DMS53 (cell line): ENCODE measurements at regions not wholly inside any gene's neighbourhood (a gene's known extent, or its start where the extent isn't known, plus 50 kb on each side); places are given as distances from the start of the nearest gene placed in this dataset.

Source experiments
- DNase-seq: peaks from one replicate; lab custom pipeline; 2025; lab: John Stamatoyannopoulos, UW

DNA sequence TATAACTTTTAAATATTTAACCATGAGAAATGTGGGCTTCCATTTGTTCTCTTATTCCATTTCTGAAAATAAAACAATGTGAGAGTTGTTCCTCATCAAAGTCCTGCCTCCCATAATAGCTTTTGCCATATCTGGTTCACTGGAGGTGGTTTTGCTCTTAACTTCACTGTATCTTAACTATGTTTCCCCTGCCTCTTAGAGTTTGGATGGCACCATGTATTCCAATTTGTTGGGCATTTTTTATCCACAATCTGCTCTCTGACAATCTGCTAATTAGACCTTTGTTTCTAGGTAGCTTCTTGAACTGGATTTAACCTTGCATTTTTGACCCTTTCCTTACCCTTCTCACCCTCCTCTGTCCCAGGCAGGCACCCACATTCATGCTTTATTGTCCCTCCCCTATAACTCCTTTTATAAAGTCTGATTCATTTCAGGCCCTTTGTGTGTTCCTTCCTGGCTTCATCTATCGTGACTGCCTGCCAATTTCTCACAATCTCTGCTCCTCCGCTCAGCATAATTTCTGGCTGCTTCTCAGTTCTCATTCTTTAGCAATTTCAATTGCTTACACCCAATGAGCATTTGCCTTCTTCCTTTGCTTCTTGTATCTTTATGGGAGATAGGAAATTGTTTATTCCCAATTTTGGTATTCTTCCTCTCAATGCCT lies 144.2 kb upstream of the ARHGEF26 start:
- no peak for DNase-seq

DNA sequence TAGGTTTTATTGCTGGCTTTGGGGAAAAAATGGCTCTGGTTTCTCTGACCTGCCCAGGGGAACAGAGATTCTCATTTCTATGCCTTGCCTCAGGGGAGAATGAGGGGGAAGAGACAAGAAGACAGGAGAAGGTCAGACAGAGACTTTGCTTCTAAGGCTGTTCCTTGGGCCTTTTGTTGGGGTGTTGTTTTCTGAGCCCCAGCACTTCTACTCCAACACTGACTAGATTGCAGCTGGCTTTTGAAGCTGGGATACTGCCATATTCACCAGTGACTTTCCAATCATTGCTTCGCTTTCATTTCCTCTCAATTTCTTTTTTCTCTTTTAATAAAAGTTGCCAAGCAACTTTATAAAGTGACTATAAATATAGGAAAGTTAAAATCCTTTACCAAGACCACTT lies 143.2 kb upstream of the ARHGEF26 start:
- DNase-seq, result no peak

DNA sequence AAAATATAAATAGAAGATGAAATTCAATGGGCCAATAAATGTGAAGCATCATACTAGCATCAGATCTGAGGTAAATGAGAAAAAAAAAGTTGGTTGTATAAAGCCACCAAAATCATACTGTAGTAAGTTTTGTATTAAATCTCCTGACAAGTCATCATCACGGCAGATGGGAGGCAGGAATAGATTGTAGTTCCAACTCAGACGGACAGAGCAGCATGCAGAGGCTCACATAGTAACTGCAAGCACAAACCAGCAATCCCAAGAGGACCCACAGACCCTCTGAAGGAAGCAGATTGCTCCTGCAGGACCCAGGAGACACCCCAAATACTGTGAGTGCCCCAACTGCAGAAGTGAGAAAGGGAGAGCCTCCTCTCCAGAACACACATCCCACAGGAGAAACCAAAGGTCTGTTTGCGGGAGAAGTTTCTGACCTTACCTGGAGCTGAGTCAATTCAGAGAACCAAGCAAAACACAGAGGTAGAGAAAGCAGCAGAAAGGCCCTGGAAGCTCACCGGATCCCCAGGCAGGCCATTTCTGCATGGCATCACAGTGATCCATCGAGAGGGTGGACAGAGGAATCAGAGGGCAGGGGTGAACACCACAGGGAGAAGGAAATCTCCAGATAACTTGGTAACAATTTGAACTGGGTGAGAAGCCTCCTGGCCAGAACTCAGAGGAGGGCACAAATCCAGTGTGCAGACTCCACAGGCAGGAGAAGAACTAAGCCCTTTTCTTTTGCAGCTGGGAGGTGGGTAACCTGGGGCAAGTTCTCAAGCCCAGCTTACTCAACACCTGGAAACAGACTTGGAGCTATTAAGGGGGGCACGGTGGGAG lies 141.6 kb upstream of the ARHGEF26 start:
- DNase-seq, result peak; percentile 55

DNA sequence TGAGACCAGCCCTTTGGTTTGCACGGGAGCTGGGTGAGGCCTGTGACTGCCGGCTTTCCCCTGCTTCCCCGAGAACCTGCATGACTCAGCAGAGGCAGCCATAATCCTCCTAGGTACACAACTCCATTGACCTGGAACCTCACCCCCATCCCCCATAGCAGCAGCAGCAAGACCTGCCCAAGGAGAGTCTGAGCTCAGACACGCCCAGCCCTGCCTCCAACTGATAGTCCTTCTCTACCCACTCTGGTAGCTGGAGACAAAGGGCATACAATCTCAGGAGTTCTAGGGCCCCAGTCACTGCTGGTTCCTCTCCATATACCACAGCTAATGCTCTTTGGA lies 141.0 kb upstream of the ARHGEF26 start:
- DNase-seq, result peak; percentile 81

DNA sequence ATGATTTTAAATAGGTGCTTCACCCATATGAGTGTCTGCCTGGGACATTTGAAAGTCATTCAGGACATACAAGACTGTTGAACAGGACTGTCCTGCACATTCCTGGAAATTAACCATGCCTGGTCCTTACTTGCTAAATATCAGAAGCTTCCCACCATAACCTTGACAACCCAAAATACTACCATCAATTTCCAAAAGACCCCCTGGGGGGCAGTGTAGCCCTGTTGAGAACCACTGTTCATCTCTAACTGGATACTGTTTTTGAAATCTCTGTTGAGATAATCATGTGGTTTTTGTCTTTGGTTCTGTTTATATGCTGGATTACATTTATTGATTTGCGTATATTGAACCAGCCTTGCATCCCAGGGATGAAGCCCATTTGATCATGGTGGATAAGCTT lies 123.8 kb upstream of the ARHGEF26 start:
- peak; percentile 39 for DNase-seq

DNA sequence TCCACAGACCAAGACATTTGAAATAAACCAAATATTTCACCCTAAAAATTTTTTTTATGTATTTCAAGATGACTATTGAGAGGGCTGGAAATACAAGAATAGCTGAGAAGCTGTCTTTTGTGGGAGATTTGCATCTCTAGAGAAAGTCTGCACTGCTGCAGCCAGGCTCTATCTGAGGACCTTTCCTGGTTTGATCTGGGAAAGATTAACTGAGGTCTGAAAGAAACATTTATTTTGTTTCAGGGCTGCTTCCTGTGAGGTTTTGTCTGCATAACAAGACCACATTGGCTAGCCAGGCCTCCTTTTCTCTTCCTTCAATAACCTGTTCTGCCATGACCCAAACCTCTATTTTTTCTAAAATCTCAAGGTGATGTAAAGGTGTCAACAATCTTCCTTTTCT lies 117.5 kb upstream of the ARHGEF26 start:
- DNase-seq, result no peak

DNA sequence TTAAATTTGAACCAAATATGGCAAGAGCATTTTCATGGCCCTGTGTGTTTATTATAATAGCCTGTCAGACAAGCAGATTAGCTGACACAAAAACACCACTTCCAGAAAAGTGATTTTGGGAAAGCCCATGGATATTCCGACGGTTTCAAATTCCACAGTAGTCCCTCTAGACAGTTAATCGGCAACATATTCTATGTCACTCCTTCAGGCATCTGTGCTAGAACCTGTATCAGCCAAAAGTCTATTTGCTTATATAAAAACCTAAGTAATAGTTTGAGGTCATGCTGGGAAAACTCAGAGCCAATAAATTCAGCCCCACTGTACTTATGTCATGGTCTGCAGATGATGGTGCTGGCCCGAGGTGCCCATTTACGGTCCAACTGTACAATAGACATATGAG lies 110.2 kb upstream of the ARHGEF26 start:
- DNase-seq, result no peak

DNA sequence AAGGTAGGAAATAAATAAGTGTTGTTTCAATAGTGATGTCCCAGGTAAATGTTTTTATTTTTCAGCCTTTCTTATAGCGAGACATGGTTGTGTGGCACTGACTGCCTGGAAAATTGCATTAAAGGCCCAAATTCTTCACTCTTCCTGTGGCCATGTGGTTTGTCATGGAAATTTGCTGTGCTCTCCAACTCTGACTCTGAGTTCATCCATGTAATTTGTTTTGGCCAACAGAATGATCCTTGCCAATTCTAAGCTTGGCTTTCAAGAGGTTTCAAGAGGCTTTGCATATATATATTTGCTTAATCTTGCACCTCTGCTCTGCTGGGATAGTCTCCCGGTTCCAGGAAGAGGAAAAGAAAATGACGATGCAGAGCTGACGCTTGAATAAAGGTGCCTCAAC lies 107.5 kb upstream of the ARHGEF26 start:
- peak; percentile 7 for DNase-seq

DNA sequence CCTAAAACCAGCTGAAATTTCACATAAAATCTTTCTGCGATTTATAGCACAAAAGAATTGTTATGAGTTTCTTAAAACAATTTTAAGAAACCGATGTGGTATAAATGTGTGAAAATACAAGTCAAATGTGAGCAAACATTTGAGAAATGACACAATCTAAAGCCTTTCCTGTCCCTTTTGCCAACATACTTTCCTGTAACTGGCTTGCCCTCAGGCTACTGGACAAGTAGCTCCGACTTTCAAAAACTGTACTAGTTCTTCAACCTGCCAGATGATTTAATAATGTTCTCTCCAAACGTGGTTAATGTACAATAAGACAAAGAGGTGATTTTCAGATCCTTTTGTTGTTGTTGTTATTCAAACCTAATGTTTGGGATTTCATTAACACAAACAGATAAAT lies 105.9 kb upstream of the ARHGEF26 start:
- DNase-seq, result no peak

DNA sequence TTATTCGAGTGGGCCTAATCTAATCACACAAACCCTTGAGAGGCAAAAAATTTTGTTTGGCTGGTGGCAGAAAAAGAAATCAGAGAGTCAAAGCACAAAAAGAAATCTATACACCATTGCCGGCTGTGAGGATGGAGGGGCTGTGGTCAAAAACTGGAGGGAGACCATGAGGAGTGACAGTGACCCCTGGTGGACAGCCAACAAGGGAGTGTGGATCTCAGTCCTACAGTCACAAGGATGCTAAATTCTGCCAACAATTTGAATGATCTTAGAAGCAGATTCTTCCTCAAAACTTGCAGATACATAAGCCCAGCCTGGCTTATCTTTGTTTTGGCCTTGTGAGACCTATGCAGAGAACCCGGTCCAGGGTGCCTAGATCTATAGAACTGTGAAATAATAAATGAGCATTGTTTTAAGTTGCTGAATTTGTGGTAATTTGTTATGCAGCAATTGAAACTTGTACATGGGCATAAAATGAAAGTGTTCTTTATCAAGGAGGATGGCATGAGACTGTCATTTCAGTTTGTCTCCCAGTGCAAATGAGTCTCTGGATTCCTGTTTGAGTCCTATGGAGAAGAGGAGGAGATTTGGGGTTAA lies 103.0 kb upstream of the ARHGEF26 start:
- peak; percentile 61 for DNase-seq

DNA sequence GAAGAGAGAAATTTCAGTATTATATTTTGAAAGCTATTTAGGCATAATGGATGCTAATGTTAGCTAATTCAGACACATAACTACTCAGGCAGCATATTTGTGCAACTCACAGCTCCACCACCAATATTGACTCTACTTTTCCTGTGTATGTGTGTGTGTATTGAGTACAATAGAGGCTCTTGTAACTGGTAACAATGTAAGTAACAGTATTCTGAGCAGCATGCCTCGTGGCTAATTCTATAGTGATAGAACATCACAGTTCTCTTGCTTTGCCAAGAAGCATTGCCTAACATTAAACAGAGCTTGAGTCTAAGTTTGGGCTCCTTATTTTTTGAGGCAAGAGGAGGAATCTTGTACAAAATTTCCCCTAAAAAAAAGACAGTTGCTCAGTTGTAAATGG lies 98.6 kb upstream of the ARHGEF26 start:
- peak; percentile 81 for DNase-seq

DNA sequence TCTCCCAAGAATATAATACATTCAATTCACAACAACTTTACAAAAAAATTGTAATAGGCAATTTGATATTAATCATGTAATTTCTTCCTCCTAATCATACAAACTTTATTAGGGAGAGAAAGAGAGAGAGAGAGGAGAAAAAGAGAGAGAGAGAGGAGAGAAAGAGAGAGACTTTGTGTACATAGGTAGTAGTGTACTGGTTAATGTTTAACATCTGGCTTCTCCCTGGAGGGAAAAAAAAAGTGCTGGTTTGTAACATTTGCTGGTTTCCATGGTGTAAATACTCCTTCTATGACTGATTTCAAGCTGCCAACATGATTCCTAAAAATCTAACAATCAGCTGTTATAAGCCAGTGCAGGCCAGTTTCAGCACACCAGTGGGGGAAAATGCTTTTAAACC lies 98.0 kb upstream of the ARHGEF26 start:
- peak; percentile 93 for DNase-seq

DNA sequence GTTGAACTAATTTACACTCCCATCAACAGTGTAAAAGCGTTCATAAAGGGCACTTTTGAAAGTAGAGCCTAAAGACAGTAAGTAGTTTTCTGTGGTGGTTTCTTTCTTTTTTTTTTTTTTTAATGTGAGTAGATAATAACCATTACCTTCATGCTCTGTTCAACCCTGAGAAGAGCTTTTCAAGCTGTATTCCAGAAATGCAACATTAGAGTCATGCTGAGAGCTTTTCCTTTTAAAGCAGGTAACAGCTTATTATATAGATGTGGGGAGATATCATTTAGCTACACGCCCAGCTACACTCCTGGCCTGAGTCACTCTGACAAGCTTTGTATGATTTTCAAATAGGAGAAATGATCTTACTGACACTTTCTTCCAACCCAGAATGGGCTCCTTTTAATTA lies 96.2 kb upstream of the ARHGEF26 start:
- DNase-seq, result no peak

DNA sequence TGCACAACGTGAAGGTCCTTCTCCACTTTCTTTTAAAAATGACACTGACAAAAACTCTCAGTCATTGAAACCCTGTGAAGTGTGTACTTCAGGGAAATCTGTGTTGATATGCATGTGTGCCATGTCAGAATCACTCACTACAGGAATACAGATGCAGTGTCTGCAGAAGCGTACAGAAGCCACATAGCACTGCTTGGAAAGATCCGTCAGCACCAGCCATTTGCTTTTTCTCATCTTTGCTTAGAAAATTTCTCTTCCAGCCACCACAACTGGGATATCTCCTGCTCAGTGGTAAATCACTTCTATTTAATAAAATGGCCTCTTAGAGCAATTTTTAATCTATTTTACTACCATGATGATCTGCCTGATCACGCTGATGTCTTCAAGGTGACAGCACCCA lies 91.3 kb upstream of the ARHGEF26 start:
- DNase-seq, result no peak

DNA sequence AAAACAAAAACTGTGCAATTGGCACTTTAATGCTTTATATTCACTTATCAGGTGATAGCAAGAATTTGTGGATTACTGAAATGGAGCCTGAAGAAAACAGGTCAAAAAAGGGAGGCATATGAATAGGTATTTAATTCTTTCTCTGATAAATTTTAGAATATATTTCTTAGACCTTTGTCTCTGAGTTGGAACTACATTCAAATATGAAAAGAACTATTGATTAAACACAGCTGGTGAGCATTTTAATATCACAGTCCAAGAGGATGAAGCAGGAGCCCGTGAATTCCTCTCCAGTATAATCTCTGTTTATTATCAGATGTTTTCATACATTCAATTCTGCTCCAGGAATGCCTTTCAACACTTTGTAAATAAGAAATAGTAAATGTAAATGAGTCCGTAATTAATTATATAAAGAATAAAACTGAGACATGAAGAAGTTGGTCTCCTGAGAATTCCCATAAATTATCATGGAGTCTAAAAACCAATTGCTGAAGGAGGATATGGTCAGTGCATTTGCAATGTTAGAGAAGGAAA lies 86.3 kb upstream of the ARHGEF26 start:
- no peak for DNase-seq

DNA sequence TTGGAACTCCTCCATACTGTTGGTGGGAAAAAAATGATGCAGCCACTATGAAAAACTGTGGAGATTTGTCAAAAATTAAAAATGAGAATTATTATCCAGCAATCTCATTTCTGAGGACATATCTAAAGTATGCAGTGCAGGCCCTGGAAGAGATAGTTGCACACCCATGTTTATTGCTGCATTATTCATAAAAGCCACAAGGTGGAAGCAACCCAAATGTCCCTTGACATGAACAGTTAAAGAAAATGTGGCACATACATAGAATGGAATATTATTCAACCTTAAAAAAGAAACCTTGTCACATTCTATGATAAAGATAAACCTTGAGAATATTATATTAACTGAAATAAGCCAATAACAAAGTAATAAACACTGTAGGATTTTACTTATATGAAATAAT lies 80.9 kb upstream of the ARHGEF26 start:
- DNase-seq, result peak; percentile 65

DNA sequence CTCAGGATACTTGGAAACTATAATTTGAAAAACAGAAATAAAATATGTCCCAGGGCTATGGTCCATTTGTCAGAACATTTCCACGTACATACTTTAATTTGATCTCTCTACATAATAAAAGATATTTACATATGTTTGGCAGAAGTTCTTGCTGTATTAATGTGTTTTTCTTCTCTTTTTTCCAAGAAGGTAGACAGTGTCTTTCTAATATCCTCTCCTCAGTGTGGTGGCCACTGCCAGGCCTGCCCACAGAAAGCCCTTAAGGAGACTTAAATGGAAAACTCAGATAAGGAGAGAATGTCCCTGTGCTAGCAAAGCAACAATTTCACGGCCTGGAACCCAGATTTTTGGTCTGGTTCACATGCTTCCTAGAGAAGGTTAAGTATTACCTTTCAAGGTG lies 76.5 kb upstream of the ARHGEF26 start:
- no peak for DNase-seq

DNA sequence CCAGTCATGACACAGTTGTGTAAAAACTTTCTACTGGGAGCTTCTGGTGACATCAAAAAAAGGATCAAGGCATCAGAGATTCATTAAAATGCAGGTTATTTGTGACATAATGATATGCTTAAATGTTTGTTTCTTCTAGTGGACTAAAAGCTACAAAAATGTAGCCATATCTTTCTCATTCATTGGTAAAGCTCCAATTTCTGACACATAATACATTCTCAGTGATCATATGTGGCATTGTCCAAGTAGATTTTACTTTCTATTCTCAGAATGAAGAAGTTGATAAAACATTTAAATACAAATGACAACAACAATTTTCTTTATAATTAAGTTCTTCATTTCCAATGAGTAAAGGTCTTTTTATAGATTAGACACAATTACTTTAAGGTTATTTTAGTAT lies 71.0 kb upstream of the ARHGEF26 start:
- DNase-seq, result no peak

DNA sequence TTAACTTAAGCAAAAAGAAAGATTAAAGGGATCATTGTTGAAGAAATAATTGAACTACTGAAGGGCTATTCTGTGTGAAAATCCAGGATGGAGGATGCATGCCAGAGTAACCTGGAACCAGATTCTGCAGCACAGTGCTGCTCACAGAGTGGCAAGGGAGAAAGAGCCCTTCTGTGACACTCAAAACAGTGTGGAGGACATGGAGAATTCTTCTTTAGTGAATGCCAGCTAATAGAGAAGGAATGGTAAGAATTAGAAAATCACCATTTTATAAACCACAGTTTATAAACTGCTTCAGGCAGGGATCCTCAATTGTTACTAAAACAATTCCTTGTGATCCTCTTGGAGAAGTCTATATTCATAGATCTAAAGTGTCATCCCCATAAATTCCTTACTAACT lies 70.4 kb upstream of the ARHGEF26 start:
- DNase-seq, result no peak

DNA sequence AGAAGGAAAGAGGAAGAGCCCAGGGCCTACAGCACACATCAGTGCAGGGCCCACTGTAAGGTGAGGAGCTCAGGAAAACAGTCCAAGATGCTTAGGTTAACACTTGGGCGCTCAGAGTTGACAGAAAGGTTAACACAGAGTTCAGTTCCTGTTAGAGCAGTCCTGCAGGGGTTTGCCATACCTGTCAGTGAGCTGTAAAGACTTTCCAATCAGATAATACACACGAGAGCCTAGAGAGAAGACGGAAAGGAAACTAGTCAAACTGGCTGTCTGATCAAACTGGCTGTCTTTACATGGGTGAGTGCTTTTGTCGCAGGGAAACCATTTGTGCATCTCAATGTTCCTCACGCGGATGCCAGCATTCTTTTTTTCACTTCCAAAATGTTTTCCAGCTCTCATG lies 61.4 kb upstream of the ARHGEF26 start:
- DNase-seq, result no peak

DNA sequence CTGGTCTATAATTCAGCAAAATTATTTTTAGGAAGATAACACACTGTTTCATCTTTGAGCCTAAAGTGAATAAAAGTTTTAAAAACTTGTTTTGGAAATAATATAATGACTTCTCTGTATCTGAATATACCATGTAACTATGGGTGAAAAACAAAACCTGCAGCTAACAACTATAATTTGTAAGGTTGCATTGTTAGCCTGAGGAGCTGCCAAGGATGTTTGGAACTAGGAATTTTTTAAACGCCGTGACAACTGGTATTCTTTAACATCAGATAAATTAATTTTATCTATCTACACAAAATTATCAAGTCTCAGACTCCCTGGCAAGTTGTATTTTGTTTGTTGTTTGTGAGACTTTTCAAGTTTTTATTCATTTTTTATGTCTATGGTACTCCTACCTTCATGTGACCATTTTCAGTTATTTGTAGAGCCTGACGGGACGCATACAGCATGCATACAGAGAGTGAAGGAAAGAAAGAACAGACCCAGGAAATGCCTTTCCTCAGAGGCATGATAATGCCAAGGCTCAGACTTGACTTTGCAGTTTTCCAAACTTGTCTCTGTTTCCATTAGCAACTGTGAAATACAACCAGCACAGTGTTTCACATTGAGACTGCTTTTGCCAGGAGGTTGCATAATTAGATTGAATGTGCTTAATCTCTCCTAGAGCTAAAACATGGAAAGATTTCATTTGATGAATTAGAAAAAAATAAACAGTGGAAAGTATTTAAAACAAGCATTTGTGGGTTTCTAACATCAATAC lies 60.8 kb upstream of the ARHGEF26 start:
- DNase-seq, result no peak

DNA sequence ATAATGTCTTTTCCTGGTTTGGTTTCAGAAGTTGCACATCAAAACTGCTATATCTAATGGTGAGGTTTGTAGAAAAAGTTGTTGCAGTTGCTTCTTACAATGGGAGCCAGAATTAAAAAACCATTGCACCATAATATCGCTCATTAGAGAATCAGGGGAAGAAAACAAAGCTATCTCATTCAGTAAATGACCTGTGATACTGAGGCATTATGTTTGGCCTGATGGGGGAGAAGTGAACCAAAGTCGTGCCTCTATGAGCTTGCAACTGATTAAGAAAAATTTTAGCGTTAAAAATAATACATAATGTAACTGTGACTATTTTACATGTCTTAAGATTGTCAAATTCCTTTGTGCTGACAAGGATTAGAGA lies 60.2 kb upstream of the ARHGEF26 start:
- DNase-seq, result no peak

DNA sequence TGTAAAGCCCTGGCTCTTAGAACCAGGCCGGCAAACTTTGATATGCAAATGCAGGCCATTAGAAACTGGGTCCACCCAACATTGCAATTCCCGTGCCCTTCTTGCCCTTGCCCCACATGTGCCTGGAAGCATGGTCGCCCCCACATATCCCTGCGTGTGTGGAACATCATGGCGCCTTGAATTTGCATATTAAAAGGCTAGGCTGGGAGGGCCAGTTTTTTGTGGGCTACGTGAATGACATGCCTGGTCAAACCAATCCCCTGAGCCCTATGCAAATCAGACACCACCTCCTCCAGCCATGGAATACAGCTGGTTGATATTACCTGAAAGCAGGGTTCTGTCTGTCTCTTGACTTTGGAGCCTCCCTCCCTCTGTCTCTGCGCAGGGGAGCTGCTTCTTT lies 58.7 kb upstream of the ARHGEF26 start:
- DNase-seq, result no peak
